ENCODE measurements at regions not wholly inside any gene's neighbourhood (a gene's known extent, or its start where the extent isn't known, plus 50 kb on each side); places are given as distances from the start of the nearest gene placed in this dataset.

- no peak for TF ChIP-seq CTCF (IDR thresholded peaks at IDR 0.05)
- TF ChIP-seq POLR2A (IDR thresholded peaks at IDR 0.05): no peak
- TF ChIP-seq EP300 (IDR thresholded peaks at IDR 0.05): no peak
These were observed 479.5 kb downstream of the ZWINT start for GRCh38 chr10:55881588-55881987.

Data from ovary (tissue), 3 donors.